Esophagus squamous epithelium (tissue), 4 donors: ENCODE measurements at regions not wholly inside any gene's neighbourhood (a gene's known extent, or its start where the extent isn't known, plus 50 kb on each side); places are given as distances from the start of the nearest gene placed in this dataset.

Experiments
- CTCF ChIP-seq, 6 experiments: fragments of 450-650 bp in 4 of 6; fragments of 200-600 bp in 2 of 6; sonication (generic) in 2 of 6; IDR thresholded peaks; one replicate each; pipeline ENCODE4 v1.5.1; 2016 to 2019; ENCODE audit warnings: antibody characterized with exemption in 6 of 6, mild to moderate bottlenecking in 4 of 6, moderate library complexity in 4 of 6
- POLR2A ChIP-seq, 4 donors: fragments of 450-650 bp; IDR thresholded peaks; one replicate each; pipeline ENCODE4 v1.6.1; 2017; ENCODE audit warnings: antibody characterized with exemption in 4 of 4, mild to moderate bottlenecking in 4 of 4, moderate library complexity in 3 of 4

- TF ChIP-seq CTCF (IDR thresholded peaks at IDR 0.05) (no peak), POLR2A (IDR thresholded peaks at IDR 0.05) (no peak)
These were observed 573.7 kb upstream of the POU3F3 start for GRCh38 chr2:104280216-104280615.
